HL-60 (cell line): ENCODE measurements at regions not wholly inside any gene's neighbourhood (a gene's known extent, or its start where the extent isn't known, plus 50 kb on each side); places are given as distances from the start of the nearest gene placed in this dataset.
"Not testable (repeated sequence)": the region's sequence is repeated elsewhere in the genome, so short reads cannot be mapped to it uniquely, and the experiment has no call there.

Experiments
- CTCF ChIP-seq: IDR thresholded peaks from one replicate; pipeline ENCODE4 v1.5.1; 2011; ENCODE audit warnings: low read length, control low read depth, inconsistent platforms; ENCODE audit not compliant: insufficient read depth
- GABPA ChIP-seq: IDR thresholded peaks from 2 replicates; pipeline ENCODE4 v1.6.1; 2012; ENCODE audit warnings: low read depth
- POLR2AphosphoS5 ChIP-seq: IDR thresholded peaks from 2 replicates; pipeline ENCODE4 v1.6.1; 2012; ENCODE audit warnings: low read depth
- REST ChIP-seq: IDR thresholded peaks from 2 replicates; pipeline ENCODE4 v1.6.1; 2012; ENCODE audit warnings: low read depth; ENCODE audit not compliant: insufficient replicate concordance
- SPI1 ChIP-seq: IDR thresholded peaks from 2 replicates; pipeline ENCODE4 v1.6.1; 2012; ENCODE audit warnings: low read depth, mild to moderate bottlenecking, borderline replicate concordance

- not testable (repeated sequence) for TF ChIP-seq CTCF, POLR2AphosphoS5, GABPA, REST, SPI1
These were observed 96.9 kb downstream of the UNC93B1 start for GRCh38 chr11:67906969-67907368.
